Ovary (tissue), 7 donors: ENCODE measurements at regions not wholly inside any gene's neighbourhood (a gene's known extent, or its start where the extent isn't known, plus 50 kb on each side); places are given as distances from the start of the nearest gene placed in this dataset.

ENCODE experiments used
- DNase-seq, 5 donors: peaks; one replicate each; pipeline ENCODE4 v3.0.0-alpha.2; 2019 to 2020
- H3K27ac ChIP-seq, 2 donors: fragments of 200-600 bp; one replicate each; pipeline versions ENCODE4 v1.5.1 to v1.8.0; 2019 to 2022
- H3K27me3 ChIP-seq: fragments of 200-600 bp; one replicate; pipeline ENCODE4 v1.8.0; 2022
- H3K36me3 ChIP-seq: fragments of 200-600 bp; sonication (generic); one replicate; pipeline ENCODE4 v1.5.1; 2019
- H3K4me1 ChIP-seq: one replicate; pipeline ENCODE4 v1.8.1; 2013; ENCODE audit warnings: mild to moderate bottlenecking, moderate library complexity; ENCODE audit not compliant: insufficient read depth
- H3K4me3 ChIP-seq: fragments of 200-600 bp; sonication (generic); one replicate; pipeline ENCODE4 v1.5.1; 2017
- H3K9me3 ChIP-seq, 2 donors: fragments of 200-600 bp in 1 of 2; sonication (generic) in 1 of 2; one replicate each; pipeline versions ENCODE4 v1.5.1 to v1.8.1; 2013 to 2019; ENCODE audit warnings: mild to moderate bottlenecking in 1 of 2, moderate library complexity in 1 of 2
- EP300 ChIP-seq: sonication (generic); formaldehyde crosslinking; IDR thresholded peaks from one replicate; pipeline ENCODE4 v1.6.1; 2017; ENCODE audit warnings: antibody characterized with exemption
- POLR2A ChIP-seq: fragments of 450-650 bp; IDR thresholded peaks from one replicate; pipeline ENCODE4 v1.6.1; 2017; ENCODE audit warnings: antibody characterized with exemption, mild to moderate bottlenecking, moderate library complexity
- WGBS, 3 donors: extraction: QIAGEN DNeasy Blood & Tissue Kit in 1 of 3; methylation state at CpG; one replicate each; pipeline versions ENCODE4 v1.1.5 to v1.1.7; 2013 to 2017; 5-methylcytosine and 5-hydroxymethylcytosine counted together
- intact Hi-C, 4 donors: fragments of 100-400 bp; cut with DNase I; formaldehyde crosslinking; loops; one replicate each; pipeline versions ENCODE4 v1.11.0 to v1.15.1; 2022 to 2023
- TF ChIP-seq, protein P1 (sequence below), 3 donors: fragments of 450-650 bp in 2 of 3; fragments of 200-600 bp in 1 of 3; IDR thresholded peaks; one replicate each; pipeline versions ENCODE4 v1.5.1 to v1.8.0; 2016 to 2022; ENCODE audit warnings: antibody characterized with exemption in 3 of 3, mild to moderate bottlenecking in 1 of 3
- donor health status: DM: no; HTN: no; CAD: no; lungs with moderate emphysema.
- donor health status: DM: no; HTN: no; CAD: no.
- donor health status: Bipolar disorder and iron deficiency.
- donor health status: DM: no; HTN: no; CAD: no.
- donor health status: DM: yes; HTN: yes; CAD: no.

DNA sequence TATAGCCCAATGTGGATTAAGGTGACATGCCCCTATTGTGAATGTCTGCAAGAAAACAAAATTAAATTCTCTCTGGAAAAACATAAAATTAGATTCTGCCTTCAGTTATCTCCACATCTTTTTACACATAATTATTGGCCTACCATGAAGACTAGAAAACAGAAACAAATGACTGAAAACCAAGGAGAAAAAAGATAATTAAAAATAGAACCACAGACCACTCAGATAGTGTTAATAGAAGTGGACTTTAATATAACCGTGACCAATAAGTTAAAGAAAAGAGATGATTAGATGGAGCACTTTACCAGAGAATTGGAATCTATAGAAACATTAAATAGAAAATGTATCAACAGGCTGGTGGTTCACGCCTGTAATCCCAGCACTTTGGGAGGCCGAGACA is 445.7 kb downstream of the EPM2A start:
- TF ChIP-seq POLR2A (no peak), EP300 (no peak)
- TF ChIP-seq, protein P1, sequence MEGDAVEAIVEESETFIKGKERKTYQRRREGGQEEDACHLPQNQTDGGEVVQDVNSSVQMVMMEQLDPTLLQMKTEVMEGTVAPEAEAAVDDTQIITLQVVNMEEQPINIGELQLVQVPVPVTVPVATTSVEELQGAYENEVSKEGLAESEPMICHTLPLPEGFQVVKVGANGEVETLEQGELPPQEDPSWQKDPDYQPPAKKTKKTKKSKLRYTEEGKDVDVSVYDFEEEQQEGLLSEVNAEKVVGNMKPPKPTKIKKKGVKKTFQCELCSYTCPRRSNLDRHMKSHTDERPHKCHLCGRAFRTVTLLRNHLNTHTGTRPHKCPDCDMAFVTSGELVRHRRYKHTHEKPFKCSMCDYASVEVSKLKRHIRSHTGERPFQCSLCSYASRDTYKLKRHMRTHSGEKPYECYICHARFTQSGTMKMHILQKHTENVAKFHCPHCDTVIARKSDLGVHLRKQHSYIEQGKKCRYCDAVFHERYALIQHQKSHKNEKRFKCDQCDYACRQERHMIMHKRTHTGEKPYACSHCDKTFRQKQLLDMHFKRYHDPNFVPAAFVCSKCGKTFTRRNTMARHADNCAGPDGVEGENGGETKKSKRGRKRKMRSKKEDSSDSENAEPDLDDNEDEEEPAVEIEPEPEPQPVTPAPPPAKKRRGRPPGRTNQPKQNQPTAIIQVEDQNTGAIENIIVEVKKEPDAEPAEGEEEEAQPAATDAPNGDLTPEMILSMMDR (IDR thresholded peaks at IDR 0.05) = no peak
- intact Hi-C loops = no loop called here
- WGBS, 3 donors = 91 to 97% (median 94%) methylated on average over 3 of the region's 3 CpGs

DNA sequence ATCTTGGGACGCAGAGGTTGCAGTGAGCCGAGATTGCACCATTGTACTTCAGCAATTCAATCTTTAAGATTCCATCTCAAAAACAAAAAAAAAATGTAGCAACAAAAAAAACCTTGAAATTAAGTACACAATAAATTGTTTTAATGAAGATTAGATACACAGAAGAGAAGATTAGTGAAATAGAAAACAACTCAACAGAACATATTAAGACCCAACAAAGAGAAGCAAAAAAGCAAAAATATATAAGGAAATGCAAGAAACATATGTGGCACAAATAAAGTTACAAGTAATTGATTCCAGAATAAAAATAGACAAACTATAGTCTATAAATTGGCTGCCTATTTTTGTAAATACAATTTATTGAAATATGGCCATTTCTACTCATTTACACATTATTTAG is 445.2 kb downstream of the EPM2A start:
- H3K9me3 ChIP-seq = no peaks in the 10 kb centered on the region
- WGBS, 3 donors = 93 to 97% (median 96%) methylated on average over 2 of the region's 2 CpGs
- TF ChIP-seq EP300 = no peak
- TF ChIP-seq, protein P1 (IDR thresholded peaks at IDR 0.05) = no peak
- no peak for TF ChIP-seq POLR2A
- DNase-seq = no peak
- no peaks in the 10 kb centered on the region for H3K36me3 ChIP-seq
- H3K4me1 ChIP-seq = no peaks in the 10 kb centered on the region
- H3K27me3 ChIP-seq = no peaks in the 10 kb centered on the region
- no peak overlapping the region for H3K4me3 ChIP-seq
- H3K27ac ChIP-seq = no peak overlapping the region
- intact Hi-C loops = no loop called here

More for the DNA sequence above, 445.7 kb downstream of the EPM2A start:
- Histone ChIP-seq H3K9me3 (no peaks in the 10 kb centered on the region), H3K4me1 (no peaks in the 10 kb centered on the region), H3K4me3 (no peak overlapping the region), H3K36me3 (no peaks in the 10 kb centered on the region), H3K27ac (no peak overlapping the region), H3K27me3 (no peaks in the 10 kb centered on the region)
- no peak for DNase-seq

DNA sequence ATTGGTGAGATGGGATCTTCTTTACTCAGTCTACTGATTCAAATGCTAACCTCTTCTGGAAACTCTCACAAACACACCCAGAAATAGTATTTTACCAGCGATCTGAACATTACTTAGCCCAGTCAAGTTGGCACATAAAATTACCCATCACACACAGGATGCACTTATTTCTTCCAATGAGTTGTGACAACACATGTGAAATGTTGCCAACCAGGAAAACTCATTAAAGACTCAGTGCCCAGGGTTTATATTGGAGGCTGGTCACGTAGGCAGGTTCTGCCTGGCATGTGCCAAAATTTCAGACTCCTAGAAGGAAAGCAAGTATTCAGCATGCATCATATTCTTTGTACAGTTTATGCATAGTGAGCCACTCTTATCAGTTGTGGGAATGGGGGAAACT is 443.3 kb downstream of the EPM2A start:
- Histone ChIP-seq H3K27ac (no peak overlapping the region), H3K9me3 (no peaks in the 10 kb centered on the region), H3K4me1 (no peaks in the 10 kb centered on the region), H3K36me3 (no peaks in the 10 kb centered on the region), H3K4me3 (no peak overlapping the region), H3K27me3 (no peaks in the 10 kb centered on the region)
- DNase-seq = no peak
- TF ChIP-seq POLR2A (no peak), EP300 (no peak)
- TF ChIP-seq, protein P1 (IDR thresholded peaks at IDR 0.05) = no peak
- WGBS, 3 donors = 80 to 94% (median 89%) methylated on average over 2 of the region's 2 CpGs
- intact Hi-C loops = no loop called here

DNA sequence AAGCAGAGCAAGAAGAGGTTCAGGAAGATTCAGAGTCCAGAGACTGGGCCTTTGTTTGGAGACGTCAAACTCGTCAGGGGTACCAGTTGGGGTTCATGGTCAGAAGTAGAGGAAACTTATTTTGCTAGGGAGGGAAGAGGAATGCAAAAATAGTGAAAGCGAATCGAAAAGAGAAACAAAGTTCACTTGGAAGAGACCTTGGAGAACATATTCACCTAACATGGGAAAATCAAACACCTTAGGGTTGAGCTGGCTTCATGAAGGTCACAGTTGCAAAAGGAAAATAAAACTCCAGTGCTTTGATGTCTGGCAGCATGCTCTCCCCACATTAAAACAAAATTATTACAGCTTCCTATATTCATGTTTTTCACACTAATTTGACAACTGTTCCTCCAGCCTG is 440.4 kb downstream of the EPM2A start:
- no peak for TF ChIP-seq EP300
- TF ChIP-seq, protein P1 (IDR thresholded peaks at IDR 0.05) = no peak
- no peak for TF ChIP-seq POLR2A
- intact Hi-C loops = no loop called here
- DNase-seq = no peak
- no peaks in the 10 kb centered on the region for H3K4me1 ChIP-seq
- no peak overlapping the region for H3K4me3 ChIP-seq
- no peaks in the 10 kb centered on the region for H3K27me3 ChIP-seq
- H3K36me3 ChIP-seq = no peaks in the 10 kb centered on the region
- 15 to 35% (median 20%) methylated on average over 4 of the region's 4 CpGs for WGBS, 3 donors
- H3K9me3 ChIP-seq = no peaks in the 10 kb centered on the region
- H3K27ac ChIP-seq = no peak overlapping the region

DNA sequence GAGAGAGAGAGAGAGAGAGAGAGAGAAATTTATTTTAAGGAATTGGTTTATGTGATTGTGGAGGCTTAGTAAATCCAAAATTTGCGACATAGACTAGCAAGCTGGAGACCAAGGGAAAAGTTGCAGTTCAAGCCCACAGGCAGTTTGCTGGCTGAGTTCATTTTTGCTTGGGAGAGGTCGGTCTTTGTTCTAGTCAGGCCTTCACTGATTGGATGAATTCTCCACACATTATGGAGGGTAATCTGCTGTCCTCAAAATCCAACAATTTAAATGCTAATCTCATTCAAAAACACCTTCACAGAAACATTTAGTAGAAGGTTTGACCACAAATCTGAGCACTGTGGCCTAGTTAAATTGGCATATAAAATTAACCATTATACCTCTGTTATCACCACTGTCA is 439.6 kb downstream of the EPM2A start:
- DNase-seq = no peak
- H3K27ac ChIP-seq = no peak overlapping the region
- 84 to 91% (median 89%) methylated on average over 2 of the region's 2 CpGs for WGBS, 3 donors
- TF ChIP-seq POLR2A = no peak
- TF ChIP-seq, protein P1 (IDR thresholded peaks at IDR 0.05) = no peak
- no peak for TF ChIP-seq EP300
- H3K4me1 ChIP-seq = no peaks in the 10 kb centered on the region
- no peaks in the 10 kb centered on the region for H3K27me3 ChIP-seq
- H3K4me3 ChIP-seq = no peak overlapping the region
- H3K36me3 ChIP-seq = no peaks in the 10 kb centered on the region
- intact Hi-C loops = no loop called here
- H3K9me3 ChIP-seq = no peaks in the 10 kb centered on the region
